ENCODE measurements at regions not wholly inside any gene's neighbourhood (a gene's known extent, or its start where the extent isn't known, plus 50 kb on each side); places are given as distances from the start of the nearest gene placed in this dataset.
"Not testable (repeated sequence)": the region's sequence is repeated elsewhere in the genome, so short reads cannot be mapped to it uniquely, and the experiment has no call there.

DNA sequence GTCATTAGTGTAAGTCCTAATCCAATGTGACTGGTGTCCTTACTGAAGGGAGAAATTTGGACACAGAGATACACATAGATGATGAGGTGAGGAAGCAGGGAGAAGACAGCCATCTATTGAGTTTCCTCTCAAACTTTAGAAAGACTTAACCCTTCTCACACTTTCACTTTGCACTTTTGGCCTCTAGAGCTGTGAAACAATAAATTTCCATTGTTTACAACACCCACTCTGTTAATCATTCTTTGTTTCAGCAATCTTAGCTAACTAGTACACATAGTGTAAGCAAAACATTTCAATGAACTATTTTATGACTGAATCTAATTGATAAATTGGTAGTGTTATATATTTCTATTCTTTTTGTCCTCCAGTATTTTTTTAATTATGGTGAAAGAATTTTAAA, 1092.8 kb upstream of the POT1 start:
- DNase-seq (ENCODE audit: low spot score) (no peak), ATAC-seq (no peak)

DNA sequence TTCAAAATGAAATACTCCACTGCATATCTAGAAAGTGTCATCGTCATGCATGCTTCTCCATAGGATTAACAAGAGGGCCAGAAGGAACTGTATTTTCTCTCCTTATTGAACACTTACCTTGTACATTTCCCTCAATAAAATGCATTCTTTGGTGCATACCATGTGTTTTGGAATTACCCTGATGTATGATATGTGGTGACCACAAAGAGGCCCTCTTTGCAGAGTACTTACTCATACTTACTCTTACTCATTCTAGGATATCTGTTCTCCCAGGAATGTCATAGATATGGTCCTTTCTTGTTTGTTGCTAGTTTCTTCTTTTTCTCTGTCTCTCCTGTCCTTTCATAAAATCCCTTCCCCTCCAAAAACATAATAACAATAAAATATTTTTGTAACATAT, 1087.1 kb upstream of the POT1 start:
- no peak for ATAC-seq
- DNase-seq (ENCODE audit: low spot score), result no peak

DNA sequence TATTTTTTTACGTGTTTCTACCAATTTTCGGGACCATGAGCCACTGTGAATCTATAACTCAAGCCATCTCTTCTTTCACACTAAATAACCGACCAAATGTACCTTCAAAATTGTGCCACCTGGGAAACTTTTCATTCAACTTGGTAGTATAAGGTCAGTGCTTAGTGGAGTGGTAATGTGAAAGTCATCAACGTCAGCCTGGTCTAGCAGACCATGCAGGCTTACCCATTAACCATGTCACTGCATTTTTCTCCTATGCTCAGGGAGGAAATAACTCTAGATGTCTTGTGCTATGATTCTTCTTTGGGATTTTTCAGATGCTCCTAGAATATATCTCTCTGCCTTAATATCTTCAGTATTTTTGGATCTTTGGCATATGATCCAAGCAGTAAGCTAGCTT, 1075.4 kb upstream of the POT1 start:
- ATAC-seq, result no peak
- no peak for DNase-seq (ENCODE audit: low spot score)

DNA sequence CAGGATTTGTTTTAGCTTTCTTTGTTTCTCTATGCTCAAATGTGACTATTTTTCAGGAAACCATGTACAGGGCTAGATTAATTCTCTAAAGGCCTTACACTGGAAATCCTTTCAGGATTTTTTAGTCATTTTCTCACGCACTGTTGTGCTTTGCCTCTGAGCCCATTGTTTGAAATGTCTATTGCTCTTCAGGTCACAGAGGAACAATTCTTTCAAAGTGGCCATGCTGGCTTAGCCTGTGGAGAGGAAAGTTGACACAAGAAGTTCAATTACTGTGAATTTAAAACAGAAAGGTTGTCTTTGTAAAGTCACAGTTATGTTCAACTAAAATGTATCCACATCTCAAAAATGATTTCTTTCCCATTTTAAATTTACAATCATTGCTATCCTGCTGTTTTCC, 1071.7 kb upstream of the POT1 start:
- DNase-seq (ENCODE audit: low spot score) (no peak), ATAC-seq (no peak)

DNA sequence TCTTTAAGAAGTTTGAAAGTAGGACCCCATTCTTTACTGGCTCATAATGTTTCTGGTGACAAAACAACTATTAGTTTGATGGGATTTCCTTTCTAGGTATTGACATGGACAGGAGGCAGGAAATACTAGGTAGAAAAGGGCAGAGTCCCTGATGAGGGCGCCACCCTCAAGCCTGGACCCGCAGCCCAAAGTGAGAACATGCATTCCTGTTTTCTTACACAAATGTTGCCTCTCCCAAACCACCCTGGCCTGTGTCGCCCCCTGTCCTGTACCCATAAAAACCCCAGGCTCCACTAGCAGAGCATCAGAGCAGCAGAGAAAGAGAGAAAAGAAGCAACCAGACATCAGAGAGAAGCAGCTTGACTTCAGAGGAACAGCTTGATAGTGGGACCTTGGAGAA, 1055.2 kb upstream of the POT1 start:
- DNase-seq (ENCODE audit: low spot score) (no peak), ATAC-seq (no peak)

DNA sequence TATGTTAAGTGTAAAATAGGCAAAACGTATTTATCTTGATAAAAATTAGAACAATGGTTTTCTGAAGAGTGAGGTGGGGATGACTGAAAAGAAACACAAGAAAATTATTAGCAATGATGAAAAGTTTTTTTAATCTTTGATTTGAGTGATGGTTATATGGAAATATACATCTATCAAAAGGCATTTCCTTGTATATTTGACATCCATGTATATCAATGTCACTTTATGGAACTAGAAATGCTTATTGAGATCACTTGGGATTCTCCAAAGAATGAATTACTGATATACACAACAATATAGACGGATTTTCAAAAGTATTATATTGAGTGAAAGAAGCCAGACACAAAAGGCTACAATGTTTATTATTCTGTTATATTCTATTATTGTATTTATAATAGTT, 1042.0 kb upstream of the POT1 start:
- DNase-seq (ENCODE audit: low spot score) (no peak), ATAC-seq (no peak)

DNA sequence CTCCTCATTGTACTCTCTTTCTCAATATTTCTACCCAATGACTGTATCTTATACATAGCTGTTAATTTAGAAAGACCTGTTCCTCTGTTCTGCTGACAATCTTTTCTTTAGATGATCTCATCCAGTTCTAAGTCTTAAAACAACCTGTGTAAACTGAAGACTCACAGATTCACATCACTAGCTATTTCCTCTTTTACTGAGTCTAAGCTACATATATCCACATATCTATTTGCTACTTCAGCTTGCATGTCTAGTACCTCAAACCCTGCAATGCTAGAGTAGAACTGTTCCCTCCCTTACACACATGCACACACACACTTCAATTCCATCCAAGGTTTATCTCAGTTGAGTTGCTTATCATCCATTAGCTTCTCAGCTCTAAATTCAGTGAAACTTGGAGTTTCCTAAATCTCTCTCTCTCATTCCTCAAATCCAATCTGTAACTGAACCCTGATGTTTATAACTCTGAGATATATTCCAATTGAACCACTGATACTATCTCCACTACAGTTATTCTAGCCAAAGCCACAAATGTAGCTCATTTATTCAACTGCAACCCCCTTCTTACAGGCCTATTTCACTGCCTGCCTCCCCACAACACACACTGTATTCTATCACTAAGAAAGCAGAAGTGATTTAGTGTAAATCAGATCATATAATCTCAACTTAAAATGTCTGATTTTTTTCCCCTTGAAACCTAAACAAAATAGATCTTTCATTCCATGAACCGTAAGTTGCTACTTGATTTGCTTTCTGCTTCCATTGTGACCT, 1036.8 kb upstream of the POT1 start:
- no peak for DNase-seq (ENCODE audit: low spot score)
- no peak for ATAC-seq

DNA sequence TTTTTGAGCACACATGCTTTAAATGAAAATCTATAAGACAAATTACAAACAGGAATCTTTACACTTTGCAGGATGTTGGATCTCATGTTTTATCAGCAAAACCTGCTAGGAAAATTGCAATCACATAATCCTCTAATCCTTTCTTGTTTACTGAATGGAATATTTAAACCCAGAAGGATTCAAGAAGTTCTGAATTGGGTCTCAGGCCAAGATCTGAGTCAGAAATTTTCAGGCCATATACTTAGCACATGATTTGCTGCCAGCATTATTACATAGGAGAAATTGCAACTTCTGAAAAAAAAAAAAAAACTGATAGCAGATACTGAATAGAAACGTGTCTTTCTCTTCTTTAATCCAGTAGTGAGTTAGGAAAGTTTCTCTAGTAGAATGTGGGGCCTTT, 1005.3 kb upstream of the POT1 start:
- ATAC-seq (no peak), DNase-seq (ENCODE audit: low spot score) (no peak)

DNA sequence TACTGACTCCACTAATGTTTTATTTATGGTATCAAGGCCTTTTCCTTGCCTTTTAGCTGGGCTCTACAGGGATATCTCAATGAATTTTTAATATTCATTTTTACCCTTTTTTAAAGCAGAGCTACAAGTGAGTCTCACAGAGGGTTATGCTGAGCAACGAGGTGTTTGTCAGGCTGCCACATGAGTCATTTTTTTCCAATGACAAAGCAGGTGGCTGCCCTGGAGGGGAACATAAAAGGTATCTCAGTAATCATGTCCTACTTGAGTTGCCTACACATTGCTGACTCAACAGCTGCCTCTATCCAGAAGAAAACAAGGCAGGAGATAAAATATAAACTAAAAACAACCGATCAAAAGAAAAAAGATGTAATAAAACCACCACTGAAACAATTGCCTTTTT, 1004.9 kb upstream of the POT1 start:
- ATAC-seq, result no peak
- no peak for DNase-seq (ENCODE audit: low spot score)

DNA sequence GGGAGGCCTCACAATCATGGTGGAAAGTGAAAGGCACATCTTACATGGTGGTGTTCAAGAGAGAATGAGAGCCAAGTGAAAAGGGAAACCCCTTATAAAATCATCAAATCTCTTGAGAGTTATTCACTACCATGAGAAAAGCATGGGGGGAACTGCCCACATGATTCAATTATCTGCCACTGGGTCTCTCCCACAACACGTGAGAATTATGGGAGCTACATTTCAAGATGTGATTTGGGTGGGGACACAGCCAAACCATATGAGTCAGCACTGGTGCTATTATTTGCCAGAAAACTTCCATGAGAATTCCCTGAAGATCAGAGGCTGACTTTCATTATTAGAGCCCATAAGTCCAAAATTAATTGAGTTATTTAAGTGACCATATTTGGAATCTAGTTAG, 1001.2 kb upstream of the POT1 start:
- DNase-seq (ENCODE audit: low spot score) (no peak), ATAC-seq (no peak)

DNA sequence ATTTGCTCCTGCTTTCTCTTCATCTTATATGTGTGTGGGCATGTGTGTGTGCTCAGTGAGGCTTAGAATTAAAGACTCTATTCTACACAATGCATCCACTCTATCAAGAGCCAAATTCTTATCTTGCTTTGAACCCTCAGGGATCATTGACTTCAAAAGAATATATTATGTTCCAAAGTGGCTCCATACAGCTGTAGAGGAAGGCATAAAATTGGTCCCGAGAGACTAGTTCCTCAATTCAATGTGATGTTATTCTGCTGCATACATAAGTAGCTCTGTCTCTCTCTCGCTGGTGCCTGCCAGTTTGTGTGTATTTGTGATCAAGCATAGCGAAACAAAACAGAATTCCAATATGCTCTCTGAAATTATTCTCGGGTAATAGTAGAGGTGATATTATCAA, 997.9 kb upstream of the POT1 start:
- no peak for DNase-seq (ENCODE audit: low spot score)
- no peak for ATAC-seq

DNA sequence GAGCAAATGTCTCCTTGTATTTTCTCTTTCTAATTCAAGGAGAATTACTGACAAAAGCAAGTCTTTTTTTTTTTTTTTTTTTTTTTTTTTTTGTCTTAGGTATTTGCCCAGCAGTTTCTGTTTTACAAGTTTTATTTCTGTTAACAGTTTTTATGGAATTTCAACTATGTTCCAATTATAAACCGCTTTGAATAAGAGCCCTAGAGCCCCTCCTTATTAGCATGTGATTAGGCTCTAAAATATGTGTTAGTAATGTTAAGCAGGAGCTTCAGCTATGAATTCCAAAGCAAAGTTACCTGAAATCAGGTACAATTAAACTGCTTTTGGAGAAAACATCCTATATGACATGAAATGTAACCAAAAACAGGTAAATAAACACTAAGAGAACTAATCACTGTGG, 997.0 kb upstream of the POT1 start:
- ATAC-seq, result no peak
- DNase-seq (ENCODE audit: low spot score), result no peak

DNA sequence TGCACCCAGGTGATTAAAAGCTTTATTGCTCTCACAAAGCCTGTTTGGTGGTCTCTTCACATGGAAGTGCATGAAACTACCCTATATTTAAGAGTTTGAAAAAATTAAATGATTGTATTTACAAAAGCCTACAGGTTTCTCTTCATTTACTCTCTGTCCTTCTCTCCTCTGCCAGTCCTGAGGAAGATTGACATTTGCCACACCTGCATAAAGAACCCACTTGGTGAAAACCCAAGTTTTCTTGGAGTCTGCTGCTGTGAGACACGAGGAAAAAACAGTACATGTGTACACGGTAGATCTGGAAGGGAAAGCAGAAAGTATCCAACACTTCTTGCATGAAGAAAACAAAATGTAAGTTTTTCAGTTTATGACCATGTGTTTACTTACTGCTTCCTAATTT, 994.4 kb upstream of the POT1 start:
- DNase-seq (ENCODE audit: low spot score) (no peak), ATAC-seq (no peak)

DNA sequence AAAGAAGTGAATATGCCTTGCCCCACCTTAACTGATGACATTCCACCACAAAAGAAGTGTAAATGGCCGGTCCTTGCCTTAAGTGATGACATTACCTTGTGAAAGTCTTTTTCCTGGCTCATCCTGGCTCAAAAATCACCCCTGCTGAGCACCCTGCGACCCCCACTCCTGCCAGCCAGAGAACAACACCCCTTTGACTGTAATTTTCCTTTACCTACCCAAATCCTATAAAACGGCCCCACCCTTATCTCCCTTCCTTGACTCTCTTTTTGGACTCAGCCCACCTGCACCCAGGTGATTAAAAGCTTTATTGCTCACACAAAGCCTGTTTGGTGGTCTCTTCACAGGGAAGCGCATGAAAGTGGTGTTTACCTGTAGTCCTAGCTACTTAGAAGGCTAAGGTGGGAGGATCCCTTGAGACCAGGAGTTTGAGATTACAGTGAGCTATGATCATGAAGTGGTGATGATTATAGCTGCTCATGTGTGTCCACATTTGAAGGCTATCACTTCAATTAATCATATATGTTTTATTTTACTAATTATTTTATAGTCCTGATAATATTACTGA, 985.8 kb upstream of the POT1 start:
- not testable (repeated sequence) for ATAC-seq; DNase-seq (ENCODE audit: low spot score)

DNA sequence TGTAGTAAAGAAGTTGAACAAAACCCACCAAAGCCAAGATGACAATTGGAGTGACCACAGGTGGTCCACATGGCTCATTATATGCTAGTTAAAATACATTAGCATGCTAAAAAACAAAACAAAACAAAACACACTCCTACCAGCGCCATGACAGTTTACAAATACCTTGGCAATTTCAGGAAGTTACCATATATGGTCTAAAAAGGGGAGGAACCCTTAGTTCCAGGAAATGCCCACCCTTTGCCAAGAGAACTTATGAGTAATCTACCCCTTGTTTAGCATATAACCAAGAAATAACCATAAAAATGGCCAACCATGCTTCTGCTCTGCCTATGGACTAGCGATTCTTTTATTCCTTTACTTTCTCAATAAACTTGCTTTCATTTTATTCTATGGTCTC, 979.1 kb upstream of the POT1 start:
- ATAC-seq (no peak), DNase-seq (ENCODE audit: low spot score) (no peak)

DNA sequence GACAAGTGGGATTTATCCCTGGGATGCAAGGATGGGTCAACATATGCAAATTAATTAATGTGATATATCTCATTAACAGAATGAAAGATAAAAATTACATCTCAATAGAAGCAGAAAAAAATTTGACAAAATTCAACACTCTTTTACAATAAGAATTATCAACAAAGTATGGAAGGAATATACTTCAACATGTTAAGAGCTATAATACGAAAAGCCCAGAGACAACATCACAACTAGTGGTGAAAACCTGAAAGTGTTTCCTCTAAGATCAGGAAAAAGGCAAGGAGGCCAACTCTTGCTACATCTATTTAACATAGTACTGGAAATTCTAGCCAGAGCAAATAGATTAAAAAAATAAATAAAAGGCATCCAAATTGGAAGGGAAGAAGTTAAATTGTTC, 970.0 kb upstream of the POT1 start:
- DNase-seq (ENCODE audit: low spot score) (no peak), ATAC-seq (no peak)

DNA sequence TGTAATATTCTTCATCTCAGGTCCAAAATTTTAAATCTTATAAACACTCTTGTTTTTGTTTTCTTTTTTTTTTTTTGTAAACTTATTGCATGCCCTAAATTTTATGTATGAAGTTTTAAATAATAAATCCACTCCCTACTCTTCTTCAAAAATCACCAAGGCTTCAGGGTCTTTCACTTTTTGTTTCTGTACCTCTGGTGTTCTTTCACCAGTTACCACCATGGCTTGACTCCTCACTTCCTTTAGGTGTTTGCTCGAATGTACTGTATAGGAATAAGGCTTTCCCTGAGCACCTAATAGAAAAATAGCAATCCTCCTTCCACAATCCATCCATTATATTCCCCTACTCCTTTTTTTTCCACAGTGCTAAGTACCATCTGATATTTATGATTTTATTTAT, 962.8 kb upstream of the POT1 start:
- no peak for ATAC-seq
- no peak for DNase-seq (ENCODE audit: low spot score)

DNA sequence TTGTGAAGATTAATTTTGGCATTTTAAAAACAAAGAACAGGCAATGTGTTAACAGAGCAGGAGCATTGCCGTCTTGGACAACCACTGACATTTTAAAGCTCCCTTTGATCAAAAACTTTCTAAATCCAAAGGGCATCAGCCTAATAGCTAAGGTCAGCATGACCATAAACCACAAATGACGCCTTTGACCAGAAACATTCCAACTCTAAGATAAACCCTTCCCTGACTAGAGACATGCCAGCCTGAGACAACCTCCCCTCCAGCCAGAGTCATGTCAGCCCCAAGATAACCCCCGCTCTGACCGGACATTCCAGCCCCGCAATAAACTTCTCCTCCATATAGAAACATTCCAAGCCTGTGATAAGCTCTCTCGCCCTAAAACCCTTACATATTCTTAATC, 949.4 kb upstream of the POT1 start:
- ATAC-seq, result no peak

DNA sequence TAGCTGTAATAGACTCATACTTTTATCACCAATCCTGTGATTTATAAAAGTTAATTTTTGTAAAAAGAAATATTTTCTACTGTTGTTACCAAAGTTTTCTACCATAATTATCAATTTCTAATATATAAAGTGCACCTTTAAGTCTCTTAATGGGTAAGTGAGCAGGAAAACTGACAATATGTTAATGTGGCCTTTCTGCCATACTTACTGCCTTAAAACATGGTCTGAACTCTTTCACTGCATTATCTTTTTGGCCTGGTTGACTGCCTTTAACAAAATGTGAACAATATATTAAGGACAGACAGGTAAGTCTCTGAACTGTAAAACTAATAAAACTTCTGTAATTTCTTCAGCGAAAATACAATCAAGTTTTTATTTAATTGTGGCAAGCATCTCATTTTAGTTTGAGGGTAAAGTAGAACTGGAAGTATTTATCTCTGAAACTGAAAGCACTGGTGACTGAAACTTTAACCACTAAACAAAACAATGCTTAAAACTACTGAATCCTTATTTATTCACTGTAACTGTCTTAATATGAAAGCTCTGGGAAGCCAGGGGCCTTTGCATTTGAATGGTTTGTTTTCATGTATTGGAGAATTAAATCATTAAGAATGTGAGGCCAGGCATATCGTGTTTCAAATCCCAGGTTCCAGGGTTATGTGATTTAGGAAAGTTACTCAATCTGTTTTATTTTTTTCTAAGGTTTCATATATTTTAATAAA, 948.8 kb upstream of the POT1 start:
- DNase-seq (ENCODE audit: low spot score), result no peak
- ATAC-seq, result no peak

More for the DNA sequence above, 949.4 kb upstream of the POT1 start:
- no peak for DNase-seq (ENCODE audit: low spot score)

DNA sequence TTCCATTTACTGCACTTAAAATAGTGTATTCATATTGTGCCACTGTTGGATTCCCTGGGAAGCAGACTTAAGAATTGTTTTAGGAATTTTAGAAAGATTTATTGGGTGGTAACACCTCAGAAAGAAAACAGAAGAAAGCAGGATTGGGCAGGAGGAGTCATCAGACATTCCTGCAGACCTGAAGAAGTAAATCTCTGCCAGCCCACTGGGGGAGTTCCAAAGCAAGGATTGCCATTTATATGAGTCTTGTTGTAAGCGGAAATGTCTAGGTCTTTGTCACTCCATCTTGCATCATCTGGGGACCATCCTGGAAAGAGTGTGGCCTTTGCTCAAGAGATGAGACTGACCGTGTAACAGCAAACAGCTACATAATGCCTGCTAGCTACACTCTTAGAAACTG, 947.6 kb upstream of the POT1 start:
- ATAC-seq (no peak), DNase-seq (ENCODE audit: low spot score) (no peak)

DNA sequence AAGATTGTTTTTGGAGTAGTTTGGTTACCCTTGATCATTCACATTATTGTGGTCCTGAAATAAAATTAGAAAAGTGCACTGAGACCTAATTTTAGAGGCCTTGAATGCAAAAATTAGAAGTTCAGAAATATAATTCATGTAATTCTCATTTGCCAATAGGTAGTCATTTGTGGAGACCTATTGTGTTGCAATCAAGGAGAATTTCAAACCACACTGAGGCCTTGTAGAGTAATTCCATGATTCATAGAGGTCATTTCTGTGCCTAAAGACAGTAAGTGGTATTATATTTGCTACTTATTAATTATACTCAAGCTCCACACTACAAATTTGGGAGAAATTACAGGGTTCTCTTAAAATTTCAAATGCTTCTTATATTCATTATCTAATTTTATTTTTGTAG, 946.8 kb upstream of the POT1 start:
- DNase-seq (ENCODE audit: low spot score), result no peak
- ATAC-seq, result no peak

DNA sequence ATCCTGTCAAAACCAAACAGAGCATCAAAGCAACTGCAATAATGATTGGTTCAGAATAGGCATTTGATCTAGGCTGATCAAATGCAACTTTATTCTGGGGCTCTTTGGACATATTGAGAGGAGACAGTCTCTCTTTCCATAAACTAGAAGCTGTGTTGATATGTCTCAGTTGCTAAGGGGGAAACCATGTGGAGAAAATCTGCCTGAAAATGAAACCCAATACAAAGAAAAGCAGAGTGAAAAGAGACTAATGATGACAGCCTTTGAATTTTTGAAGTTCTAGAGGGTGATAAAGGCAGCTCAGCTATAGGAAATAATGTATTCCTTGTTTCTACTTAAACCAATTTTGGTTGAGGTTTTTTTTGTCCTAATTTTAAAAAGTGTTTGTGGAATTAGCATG, 941.8 kb upstream of the POT1 start:
- no peak for ATAC-seq
- no peak for DNase-seq (ENCODE audit: low spot score)

DNA sequence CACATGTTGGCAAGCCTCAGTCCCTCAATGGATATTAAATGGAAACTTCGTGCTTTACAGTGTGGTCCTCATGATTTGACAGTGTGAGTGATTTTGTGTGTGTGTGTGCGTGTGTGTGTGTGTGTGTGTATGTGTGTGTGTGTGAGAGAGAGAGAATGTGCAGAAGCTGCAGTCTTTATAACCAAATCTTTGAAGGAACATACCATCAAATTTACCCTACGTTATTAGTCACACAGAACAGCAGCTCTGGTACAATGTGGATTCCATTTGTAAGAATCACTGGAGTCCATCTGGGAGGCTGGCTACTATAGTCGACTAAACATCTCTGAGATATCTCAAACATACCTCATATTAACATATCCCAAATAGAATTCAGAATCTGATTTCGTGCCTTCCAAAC, 928.0 kb upstream of the POT1 start:
- ATAC-seq (no peak), DNase-seq (ENCODE audit: low spot score) (no peak)

Data from left lobe of liver (tissue), 2 donors.